Colonic mucosa (tissue), 4 donors: ENCODE measurements at regions not wholly inside any gene's neighbourhood (a gene's known extent, or its start where the extent isn't known, plus 50 kb on each side); places are given as distances from the start of the nearest gene placed in this dataset.

Experiments
- DNase-seq: peaks from one replicate; pipeline ENCODE4 v3.0.0-alpha.2; 2020
- H3K27ac ChIP-seq: fragments of 200-600 bp; one replicate; pipeline ENCODE4 v1.8.0; 2021
- H3K27me3 ChIP-seq: fragments of 200-600 bp; one replicate; pipeline ENCODE4 v1.8.0; 2021
- H3K36me3 ChIP-seq: fragments of 200-600 bp; one replicate; pipeline ENCODE4 v1.8.0; 2021
- H3K4me1 ChIP-seq: fragments of 200-600 bp; one replicate; pipeline ENCODE4 v1.8.0; 2021; ENCODE audit warnings: mild to moderate bottlenecking
- H3K4me3 ChIP-seq: fragments of 200-600 bp; one replicate; pipeline ENCODE4 v1.8.0; 2021
- H3K9ac ChIP-seq, 2 donors: one replicate each; pipeline ENCODE4 v1.7.0; 2013; ENCODE audit warnings: control low read depth in 2 of 2, low read depth in 2 of 2, low read length in 2 of 2
- H3K9me3 ChIP-seq: fragments of 200-600 bp; one replicate; pipeline ENCODE4 v1.8.0; 2021
- CTCF ChIP-seq: fragments of 200-600 bp; IDR thresholded peaks from one replicate; pipeline ENCODE4 v1.8.0; 2022; ENCODE audit warnings: antibody characterized with exemption, mild to moderate bottlenecking
- intact Hi-C: fragments of 100-400 bp; cut with DNase I; formaldehyde crosslinking; loops from one replicate; pipeline ENCODE4 v1.14.1; 2022
- donor health status: healthy.
- donor health status: DM: no; HTN: no; CAD: no.
- donor health status: DM: no; HTN: no; CAD: no.

- no peak for DNase-seq
- no peak for TF ChIP-seq CTCF
- H3K4me3 ChIP-seq, result no peak overlapping the region
- no peaks in the 10 kb centered on the region for H3K36me3 ChIP-seq
- H3K27ac ChIP-seq, result no peak overlapping the region
- no peak overlapping the region for H3K9ac ChIP-seq
- H3K9me3 ChIP-seq, result no peaks in the 10 kb centered on the region
- no peaks in the 10 kb centered on the region for H3K4me1 ChIP-seq
- H3K27me3 ChIP-seq, result no peaks in the 10 kb centered on the region
- intact Hi-C loops, result no loop called here
Observed at GRCh38 chr1:88354256-88354655, 329.8 kb upstream of the PKN2 start.

- no peak for TF ChIP-seq CTCF
- Histone ChIP-seq H3K4me3 (no peak overlapping the region), H3K4me1 (no peaks in the 10 kb centered on the region), H3K27ac (no peak overlapping the region), H3K27me3 (no peaks in the 10 kb centered on the region), H3K36me3 (no peaks in the 10 kb centered on the region), H3K9ac (no peak overlapping the region), H3K9me3 (no peaks in the 10 kb centered on the region)
- no peak for DNase-seq
- intact Hi-C loops, result no loop called here
Observed at GRCh38 chr1:88357729-88358128, 326.3 kb upstream of the PKN2 start.

GRCh38 chr1:88371436-88372023 lies 312.5 kb upstream of the PKN2 start:
- no peak for TF ChIP-seq CTCF
- no peak for DNase-seq
- no peak overlapping the region for H3K4me3 ChIP-seq
- no peaks in the 10 kb centered on the region for H3K4me1 ChIP-seq
- intact Hi-C loops, result no loop called here
- H3K36me3 ChIP-seq, result no peaks in the 10 kb centered on the region
- no peaks in the 10 kb centered on the region for H3K9me3 ChIP-seq
- H3K27ac ChIP-seq, result no peak overlapping the region
- H3K9ac ChIP-seq, result no peak overlapping the region
- H3K27me3 ChIP-seq, result no peaks in the 10 kb centered on the region

GRCh38 chr1:88375977-88376376 lies 308.1 kb upstream of the PKN2 start:
- Histone ChIP-seq H3K9me3 (no peaks in the 10 kb centered on the region), H3K4me3 (no peak overlapping the region), H3K27me3 (no peaks in the 10 kb centered on the region), H3K36me3 (no peaks in the 10 kb centered on the region), H3K4me1 (no peaks in the 10 kb centered on the region), H3K9ac (no peak overlapping the region), H3K27ac (no peak overlapping the region)
- intact Hi-C loops, result no loop called here
- TF ChIP-seq CTCF, result no peak
- DNase-seq, result no peak

- H3K36me3 ChIP-seq, result no peaks in the 10 kb centered on the region
- no peaks in the 10 kb centered on the region for H3K4me1 ChIP-seq
- H3K4me3 ChIP-seq, result no peak overlapping the region
- intact Hi-C loops, result no loop called here
- H3K9ac ChIP-seq, result no peak overlapping the region
- H3K27ac ChIP-seq, result no peak overlapping the region
- TF ChIP-seq CTCF, result no peak
- H3K9me3 ChIP-seq, result no peaks in the 10 kb centered on the region
- no peak for DNase-seq
- no peaks in the 10 kb centered on the region for H3K27me3 ChIP-seq
Observed at GRCh38 chr1:88376421-88376820, 307.7 kb upstream of the PKN2 start.
